IMR-90 (cell line): ENCODE measurements at regions not wholly inside any gene's neighbourhood (a gene's known extent, or its start where the extent isn't known, plus 50 kb on each side); places are given as distances from the start of the nearest gene placed in this dataset.

Source experiments
- ATAC-seq: fragments of 200-7000 bp; cut with Tn5 transposase; 2 replicates; pipeline ENCODE4 v1.9.1; 2020; ENCODE audit warnings: low read depth, mild to moderate bottlenecking, moderate library complexity
- BruUV-seq: library from RNA; stranded (reverse); fragments of 400-500 nt; replicated peaks from 2 replicates; lab custom pipeline; 2021; lab: Mats Ljungman, UMichigan
- CTCF ChIA-PET: fragments of 300-600 bp; formaldehyde crosslinking; extraction: SDS; loops from one replicate; lab custom pipeline; 2021; ENCODE audit warnings: antibody characterized with exemption; lab: Yijun Ruan, JAX
- POLR2A ChIA-PET: fragments of 300-600 bp; sonication (Branson Sonifier 250); formaldehyde crosslinking; loops from one replicate; lab custom pipeline; 2022; ENCODE audit warnings: antibody characterized with exemption; ENCODE audit not compliant: unreplicated experiment; lab: Charles Lee
- DNase-seq: peaks from one replicate; pipeline ENCODE4 v3.0.0; 2013
- H2AFZ ChIP-seq: replicated peaks from 2 replicates; pipeline ENCODE3; 2013; ENCODE audit warnings: low read length, mild to moderate bottlenecking; ENCODE audit not compliant: poor library complexity
- H2AK5ac ChIP-seq: 2 replicates; pipeline ENCODE4 v1.6.1; 2013; ENCODE audit warnings: low read depth, low read length, inconsistent platforms
- H2AK9ac ChIP-seq: replicated peaks from 2 replicates; pipeline ENCODE3; 2013; ENCODE audit warnings: mild to moderate bottlenecking, low read depth, low read length, moderate library complexity; ENCODE audit not compliant: poor library complexity
- H2BK120ac ChIP-seq: 2 replicates; pipeline ENCODE4 v1.6.1; 2013; ENCODE audit warnings: low read depth, low read length, inconsistent platforms
- H2BK15ac ChIP-seq: 3 replicates; pipeline ENCODE4 v1.6.1; 2013; ENCODE audit warnings: low read depth, low read length, inconsistent platforms
- H2BK20ac ChIP-seq: 2 replicates; pipeline ENCODE4 v1.6.1; 2013; ENCODE audit warnings: low read depth, mild to moderate bottlenecking, inconsistent platforms, low read length, moderate library complexity
- H2BK5ac ChIP-seq: 2 replicates; pipeline ENCODE4 v1.6.1; 2013; ENCODE audit warnings: mild to moderate bottlenecking, low read depth, low read length, inconsistent platforms; ENCODE audit not compliant: poor library complexity, severe bottlenecking
- H3K14ac ChIP-seq: replicated peaks from 2 replicates; pipeline ENCODE4 v1.6.1; 2013; ENCODE audit warnings: low read depth, low read length, inconsistent platforms
- H3K18ac ChIP-seq: 2 replicates; pipeline ENCODE4 v1.6.1; 2013; ENCODE audit warnings: low read depth, low read length, control low read depth
- H3K23ac ChIP-seq: 2 replicates; pipeline ENCODE4 v1.6.1; 2013; ENCODE audit warnings: low read depth, low read length, inconsistent platforms
- H3K27ac ChIP-seq: 2 replicates; pipeline ENCODE4 v1.5.1; 2013; ENCODE audit warnings: mild to moderate bottlenecking, control low read depth, low read length; ENCODE audit not compliant: insufficient read depth
- H3K27me3 ChIP-seq: 2 replicates; pipeline ENCODE4 v1.6.1; 2013; ENCODE audit warnings: low read length; ENCODE audit not compliant: control insufficient read depth, insufficient read depth
- H3K36me3 ChIP-seq: 2 replicates; pipeline ENCODE4 v1.6.1; 2013; ENCODE audit warnings: low read length, mixed read lengths; ENCODE audit not compliant: control insufficient read depth, insufficient read depth
- H3K4ac ChIP-seq: 2 replicates; pipeline ENCODE4 v1.6.1; 2013; ENCODE audit warnings: low read depth, low read length, inconsistent platforms
- H3K4me1 ChIP-seq: 2 replicates; pipeline ENCODE4 v1.6.1; 2013; ENCODE audit warnings: low read length, mixed read lengths; ENCODE audit not compliant: control insufficient read depth, insufficient read depth
- H3K4me2 ChIP-seq: 2 replicates; pipeline ENCODE4 v1.6.1; 2013; ENCODE audit warnings: low read depth, mild to moderate bottlenecking, control low read depth, low read length, moderate library complexity
- H3K4me3 ChIP-seq: 2 replicates; pipeline ENCODE4 v1.5.1; 2013; ENCODE audit warnings: low read depth, mild to moderate bottlenecking, control low read depth, low read length, moderate library complexity; ENCODE audit not compliant: insufficient read depth
- H3K56ac ChIP-seq: 2 replicates; pipeline ENCODE4 v1.6.1; 2013; ENCODE audit warnings: low read length, inconsistent platforms; ENCODE audit not compliant: insufficient read depth; ENCODE audit errors: extremely low read depth
- H3K79me1 ChIP-seq, 2 experiments: 2 replicates each; pipeline ENCODE4 v1.6.1; 2013; ENCODE audit warnings: low read length in 2 of 2, inconsistent platforms in 1 of 2, low read depth in 1 of 2
- H3K9ac ChIP-seq: 2 replicates; pipeline ENCODE4 v1.6.1; 2013; ENCODE audit warnings: low read depth, low read length, control low read depth
- H3K9me1 ChIP-seq: 2 replicates; pipeline ENCODE4 v1.6.1; 2013; ENCODE audit warnings: low read length, inconsistent platforms; ENCODE audit not compliant: insufficient read depth
- H3K9me3 ChIP-seq: 2 replicates; pipeline ENCODE4 v1.6.1; 2013; ENCODE audit warnings: low read length; ENCODE audit not compliant: control insufficient read depth, insufficient read depth
- H4K20me1 ChIP-seq: 2 replicates; pipeline ENCODE4 v1.6.1; 2013; ENCODE audit warnings: low read length, inconsistent platforms; ENCODE audit not compliant: insufficient read depth
- H4K5ac ChIP-seq: 2 replicates; pipeline ENCODE4 v1.6.1; 2013; ENCODE audit warnings: mild to moderate bottlenecking, low read depth, low read length, control low read depth
- H4K8ac ChIP-seq, 2 experiments: 2 replicates each; pipeline ENCODE4 v1.6.1; 2013; ENCODE audit warnings: low read depth in 2 of 2, low read length in 2 of 2, control low read depth in 1 of 2, inconsistent platforms in 1 of 2
- H4K91ac ChIP-seq: 2 replicates; pipeline ENCODE4 v1.6.1; 2013; ENCODE audit warnings: low read depth, low read length, inconsistent platforms; ENCODE audit not compliant: insufficient read depth
- BHLHE40 ChIP-seq: fragments of 150-350 bp; IDR thresholded peaks from 2 replicates; pipeline ENCODE4 v1.6.1; 2016; ENCODE audit warnings: mild to moderate bottlenecking, low read depth, low read length
- CEBPB ChIP-seq: IDR thresholded peaks from 2 replicates; pipeline ENCODE4 v1.6.1; 2012; ENCODE audit warnings: low read depth, low read length, improper control_type of control experiment
- CHD1 ChIP-seq: IDR thresholded peaks from 2 replicates; pipeline ENCODE4 v1.6.1; 2012; ENCODE audit warnings: low read depth, low read length, improper control_type of control experiment
- ELK1 ChIP-seq: fragments of 150-350 bp; IDR thresholded peaks from 2 replicates; pipeline ENCODE4 v1.6.1; 2016; ENCODE audit warnings: low read depth, mild to moderate bottlenecking, low read length, moderate library complexity, borderline replicate concordance
- FOS ChIP-seq: fragments of 150-350 bp; IDR thresholded peaks from 2 replicates; pipeline ENCODE4 v1.6.1; 2016; ENCODE audit warnings: low read depth, low read length
- MAFK ChIP-seq: IDR thresholded peaks from 2 replicates; pipeline ENCODE4 v1.6.1; 2012; ENCODE audit warnings: low read depth, low read length, improper control_type of control experiment
- MAZ ChIP-seq: IDR thresholded peaks from 2 replicates; pipeline ENCODE4 v1.6.1; 2012; ENCODE audit warnings: low read depth, mild to moderate bottlenecking, low read length, improper control_type of control experiment, moderate library complexity, borderline replicate concordance
- MXI1 ChIP-seq: IDR thresholded peaks from 2 replicates; pipeline ENCODE4 v1.6.1; 2012; ENCODE audit warnings: low read depth, mild to moderate bottlenecking, low read length, moderate library complexity, borderline replicate concordance
- NFE2L2 ChIP-seq: fragments of 150-350 bp; IDR thresholded peaks from 2 replicates; pipeline ENCODE4 v1.6.1; 2016; ENCODE audit warnings: low read depth, mild to moderate bottlenecking, low read length
- POLR2A ChIP-seq: IDR thresholded peaks from 2 replicates; pipeline ENCODE4 v1.6.1; 2012; ENCODE audit warnings: mild to moderate bottlenecking, low read depth, low read length
- RAD21 ChIP-seq: IDR thresholded peaks from 2 replicates; pipeline ENCODE4 v1.6.1; 2012; ENCODE audit warnings: low read length, improper control_type of control experiment
- RCOR1 ChIP-seq: IDR thresholded peaks from 2 replicates; pipeline ENCODE4 v1.6.1; 2012; ENCODE audit warnings: mild to moderate bottlenecking, low read length, improper control_type of control experiment; ENCODE audit not compliant: insufficient replicate concordance
- RFX5 ChIP-seq: IDR thresholded peaks from 2 replicates; pipeline ENCODE4 v1.8.0; 2012; ENCODE audit warnings: low read depth, mild to moderate bottlenecking, low read length, moderate library complexity
- SMC3 ChIP-seq: fragments of 150-350 bp; IDR thresholded peaks from 2 replicates; pipeline ENCODE4 v1.6.1; 2016; ENCODE audit warnings: low read depth, mild to moderate bottlenecking, antibody characterized with exemption, low read length, moderate library complexity
- USF2 ChIP-seq: fragments of 150-350 bp; IDR thresholded peaks from 2 replicates; pipeline ENCODE4 v1.6.1; 2017; ENCODE audit warnings: mild to moderate bottlenecking, antibody characterized with exemption, low read length, low read depth
- WGBS, 2 experiments: methylation state at CpG; one replicate each; pipeline versions ENCODE4 v1.1.5 to v1.1.7; 2013; ENCODE audit warnings: missing lambda C conversion rate in 2 of 2; ENCODE audit not compliant: insufficient read length in 1 of 2; ENCODE audit errors: extremely low coverage in 2 of 2; 5-methylcytosine and 5-hydroxymethylcytosine counted together
- dilution Hi-C: fragments of 300-500 bp; cut with HindIII; formaldehyde crosslinking; loops from one replicate; pipeline ENCODE4 v1.14.3; 2018; ENCODE audit warnings: low sequenced_read_pairs; ENCODE audit not compliant: unreplicated experiment
- in situ Hi-C: fragments of 300-500 bp; cut with MboI; formaldehyde crosslinking; loops from 3 replicates; pipeline ENCODE4 v1.14.3; 2019; ENCODE audit warnings: low sequenced_read_pairs, inconsistent platforms, mixed read lengths
- intact Hi-C: fragments of 100-400 bp; cut with micrococcal nuclease; formaldehyde crosslinking; loops from 2 replicates; pipeline ENCODE4 v1.10.0; 2022

DNA sequence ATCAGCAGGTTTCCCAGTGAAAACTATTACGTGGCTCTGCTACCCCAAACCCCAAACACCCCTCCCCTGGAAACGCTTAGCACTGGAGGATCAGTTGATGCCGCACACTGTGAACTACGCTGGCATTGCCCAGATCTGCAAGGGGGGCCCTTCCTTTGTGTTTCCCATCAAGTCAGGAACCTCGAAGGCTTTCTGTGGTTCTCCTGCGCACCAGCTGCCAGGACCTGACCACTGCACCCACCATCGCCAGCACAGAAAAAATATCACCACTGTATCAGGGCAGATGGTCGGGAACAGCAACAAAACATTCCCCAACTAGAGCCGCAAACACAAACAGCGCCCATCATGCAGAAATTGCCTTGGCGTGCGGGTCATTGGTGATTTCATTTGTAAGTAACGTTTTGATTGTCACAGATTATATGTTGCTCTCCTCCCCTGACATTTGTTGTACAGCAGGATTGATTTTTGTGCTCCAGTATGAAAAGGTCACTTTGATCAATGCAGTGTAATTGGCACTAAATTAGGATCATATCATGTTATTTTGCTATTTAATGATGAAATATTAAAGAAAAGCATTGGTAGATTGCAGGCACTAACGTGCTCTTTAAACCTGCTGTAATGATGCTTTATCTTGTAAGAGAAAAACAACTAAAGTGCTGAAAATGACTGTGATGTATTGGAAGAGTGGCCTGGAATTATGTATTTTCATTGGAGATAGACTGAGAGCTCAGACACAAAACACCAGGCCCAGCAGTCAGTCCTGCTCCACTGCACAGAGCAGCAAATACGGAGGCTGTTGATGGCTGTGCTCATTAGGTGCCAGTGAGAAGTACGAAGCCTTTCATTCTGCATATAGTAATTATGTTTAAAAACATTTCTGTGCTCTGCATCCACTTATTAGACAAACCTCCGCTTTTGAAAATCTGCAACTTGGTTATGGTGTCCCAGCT is 833.2 kb upstream of the SALL3 start:
- no peaks in the 10 kb centered on the region for H3K27me3 ChIP-seq
- in situ Hi-C loops (no loop called here), intact Hi-C loops (no loop called here), dilution Hi-C loops (no loop called here)
- no peak overlapping the region for H2BK120ac ChIP-seq
- H4K20me1 ChIP-seq = no peaks in the 10 kb centered on the region
- H3K9me3 ChIP-seq = peaks cover 25% of the 10 kb centered on the region
- no peak overlapping the region for H3K4ac ChIP-seq
- no peak overlapping the region for H3K4me2 ChIP-seq
- no peaks in the 10 kb centered on the region for H3K79me1 ChIP-seq
- ATAC-seq (no peak), DNase-seq (no peak)
- no peak overlapping the region for H3K9ac ChIP-seq
- H3K4me3 ChIP-seq = no peak overlapping the region
- H3K36me3 ChIP-seq = no peaks in the 10 kb centered on the region
- WGBS, 2 experiments = 71% methylated on average over 2 of the region's 17 CpGs; no CpG with 5 or more reads in 1 of the 2 experiments
- CTCF ChIA-PET = no interaction called here
- no peak overlapping the region for H2BK20ac ChIP-seq
- no peak overlapping the region for H2AK5ac ChIP-seq
- H2AK9ac ChIP-seq = peak overlapping the region; percentile 13
- no peak overlapping the region for H3K23ac ChIP-seq
- H2AFZ ChIP-seq = no peak overlapping the region
- BruUV-seq = no TSS peak
- no peak overlapping the region for H4K8ac ChIP-seq
- H2BK5ac ChIP-seq = no peak overlapping the region
- no peaks in the 10 kb centered on the region for H3K4me1 ChIP-seq
- no peaks in the 10 kb centered on the region for H3K9me1 ChIP-seq
- H4K91ac ChIP-seq = no peak overlapping the region
- no peak overlapping the region for H3K18ac ChIP-seq
- H3K56ac ChIP-seq = no peak overlapping the region
- no peak overlapping the region for H4K5ac ChIP-seq
- POLR2A ChIA-PET = no interaction called here
- H2BK15ac ChIP-seq = no peak overlapping the region
- no peak overlapping the region for H3K14ac ChIP-seq
- no peak overlapping the region for H3K27ac ChIP-seq
- TF ChIP-seq CHD1 (no peak), RCOR1 (no peak), RAD21 (no peak), MXI1 (no peak), BHLHE40 (no peak), MAFK (no peak), USF2 (no peak), RFX5 (no peak), MAZ (no peak), CEBPB (no peak), SMC3 (no peak), NFE2L2 (no peak), ELK1 (no peak), FOS (no peak), POLR2A (no peak)
